ENCODE measurements at regions not wholly inside any gene's neighbourhood (a gene's known extent, or its start where the extent isn't known, plus 50 kb on each side); places are given as distances from the start of the nearest gene placed in this dataset.
"Not testable (repeated sequence)": the region's sequence is repeated elsewhere in the genome, so short reads cannot be mapped to it uniquely, and the experiment has no call there.

DNA sequence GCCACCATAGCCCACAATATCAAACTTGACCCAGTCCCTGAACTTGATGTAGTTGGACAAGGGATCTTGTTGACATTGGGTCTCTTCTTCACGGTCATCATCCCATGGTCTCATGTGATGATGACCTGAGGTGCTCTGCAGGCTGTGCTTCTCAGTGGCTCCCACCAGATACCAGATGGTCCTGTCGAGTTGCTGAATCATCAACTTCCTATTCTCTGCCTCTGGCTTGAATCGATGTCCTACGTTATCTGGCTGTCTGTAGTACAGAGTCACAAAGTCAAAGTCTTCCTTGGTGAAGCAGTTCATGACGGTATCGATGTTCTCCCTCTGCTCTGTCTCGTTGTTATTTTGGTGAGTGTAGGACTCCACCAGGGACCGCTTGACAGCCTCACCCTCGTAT is 145.7 kb upstream of the ALDH3B2 start:
- H3K4me1 ChIP-seq = no peaks in the 10 kb centered on the region
- DNase-seq = no peak
- H3K36me3 ChIP-seq = no peaks in the 10 kb centered on the region
- TF ChIP-seq CTCF (IDR thresholded peaks at IDR 0.05) (no peak), POLR2A (IDR thresholded peaks at IDR 0.05) (no peak)
- H3K4me3 ChIP-seq = no peak overlapping the region
- H3K27me3 ChIP-seq = no peaks in the 10 kb centered on the region
- no peaks in the 10 kb centered on the region for H3K9me3 ChIP-seq
- H3K27ac ChIP-seq = no peak overlapping the region

GRCh38 chr11:67817558-67817957 is 143.1 kb upstream of the ALDH3B2 start:
- not testable (repeated sequence) for H3K4me1 ChIP-seq, H3K36me3 ChIP-seq, H3K4me3 ChIP-seq, H3K27ac ChIP-seq, H3K27me3 ChIP-seq, DNase-seq, H3K9me3 ChIP-seq

- not testable (repeated sequence) for H3K27me3 ChIP-seq, H3K9me3 ChIP-seq, H3K27ac ChIP-seq, H3K4me3 ChIP-seq, DNase-seq, H3K36me3 ChIP-seq
- peaks cover 0 to 11% (median 0%) of the 10 kb centered on the region in 4 donors for H3K4me1 ChIP-seq
These were observed 134.9 kb upstream of the ALDH3B2 start for GRCh38 chr11:67809301-67809700.

DNA sequence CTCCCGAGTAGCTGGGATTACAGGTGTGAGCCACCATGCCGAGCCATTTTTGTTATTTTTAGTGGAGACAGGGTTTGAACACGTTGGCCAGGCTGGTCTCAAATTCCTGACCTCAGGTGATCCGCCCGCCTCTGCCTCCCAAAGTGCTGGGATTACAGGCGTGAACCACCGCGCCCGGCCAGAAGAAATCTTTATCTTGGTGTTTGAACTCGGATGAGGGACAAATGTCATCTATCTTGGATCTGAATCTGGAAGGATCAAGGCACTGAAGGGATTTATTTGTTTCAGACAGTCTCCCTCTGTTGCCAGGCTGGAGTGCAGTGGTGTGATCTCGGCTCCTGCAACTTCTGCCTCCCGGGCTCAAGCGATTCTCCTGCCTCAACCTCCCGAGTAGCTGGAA is 133.5 kb upstream of the ALDH3B2 start:
- peaks cover 0 to 11% (median 0%) of the 10 kb centered on the region in 4 donors for H3K4me1 ChIP-seq
- not testable (repeated sequence) for H3K27me3 ChIP-seq, DNase-seq, H3K4me3 ChIP-seq, H3K27ac ChIP-seq, H3K9me3 ChIP-seq, H3K36me3 ChIP-seq

DNA sequence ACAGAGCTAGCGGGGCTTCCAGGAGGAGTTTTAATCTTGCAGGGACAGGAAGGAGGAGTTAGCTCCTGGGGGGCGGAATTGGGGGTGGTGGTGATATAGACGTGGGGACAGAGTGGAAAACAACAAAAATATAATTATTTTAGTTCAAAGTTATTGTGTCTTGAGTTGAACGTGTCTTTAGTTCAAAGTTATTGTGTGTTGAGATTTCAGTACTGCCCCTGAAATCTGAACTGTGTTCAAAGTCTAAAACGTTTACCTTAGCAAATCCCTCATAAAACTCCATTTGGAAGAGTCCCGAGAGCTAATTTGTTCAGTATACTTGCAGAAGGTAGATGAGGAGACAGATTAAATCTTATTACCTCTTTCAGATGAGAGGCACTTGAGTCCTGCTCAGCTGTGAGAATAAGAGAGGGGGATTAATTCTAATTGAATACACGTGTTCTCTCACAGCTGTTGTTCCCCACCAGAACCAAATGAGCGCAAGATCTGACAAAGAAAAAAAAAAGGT is 132.4 kb upstream of the ALDH3B2 start:
- H3K4me3 ChIP-seq = peak overlapping the region in 2 of 4 donors; percentile 65 to 89
- not testable (repeated sequence) for DNase-seq

DNA sequence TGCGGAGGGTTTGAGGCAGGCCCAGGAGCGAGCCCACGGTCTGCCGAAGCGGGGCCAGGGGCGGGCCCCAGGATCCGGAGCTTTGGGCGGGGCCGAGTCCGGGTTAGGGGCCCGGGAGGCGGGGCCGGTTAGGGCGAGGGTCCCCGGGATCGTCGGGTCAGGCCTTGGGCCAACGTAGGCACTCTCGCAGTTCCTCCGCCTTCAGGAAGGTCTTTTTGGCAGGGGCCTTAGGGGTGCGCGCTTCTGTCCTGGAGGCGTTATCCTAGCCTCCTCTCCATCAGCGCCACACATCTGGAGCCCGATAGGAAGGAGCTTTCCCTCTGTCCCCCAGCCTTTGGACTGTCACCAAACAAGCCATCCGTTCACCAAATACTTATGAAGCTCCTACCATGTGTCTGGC is 131.8 kb upstream of the ALDH3B2 start:
- DNase-seq = not testable (repeated sequence)

More for the DNA sequence above, 132.4 kb upstream of the ALDH3B2 start:
- H3K27ac ChIP-seq = peak overlapping the region in 3 of 4 donors; percentile 89 to 91 (median 91)
- peaks cover 0 to 11% (median 0%) of the 10 kb centered on the region in 4 donors for H3K4me1 ChIP-seq
- H3K9me3 ChIP-seq, H3K36me3 ChIP-seq, H3K27me3 ChIP-seq: not testable (repeated sequence)

DNA sequence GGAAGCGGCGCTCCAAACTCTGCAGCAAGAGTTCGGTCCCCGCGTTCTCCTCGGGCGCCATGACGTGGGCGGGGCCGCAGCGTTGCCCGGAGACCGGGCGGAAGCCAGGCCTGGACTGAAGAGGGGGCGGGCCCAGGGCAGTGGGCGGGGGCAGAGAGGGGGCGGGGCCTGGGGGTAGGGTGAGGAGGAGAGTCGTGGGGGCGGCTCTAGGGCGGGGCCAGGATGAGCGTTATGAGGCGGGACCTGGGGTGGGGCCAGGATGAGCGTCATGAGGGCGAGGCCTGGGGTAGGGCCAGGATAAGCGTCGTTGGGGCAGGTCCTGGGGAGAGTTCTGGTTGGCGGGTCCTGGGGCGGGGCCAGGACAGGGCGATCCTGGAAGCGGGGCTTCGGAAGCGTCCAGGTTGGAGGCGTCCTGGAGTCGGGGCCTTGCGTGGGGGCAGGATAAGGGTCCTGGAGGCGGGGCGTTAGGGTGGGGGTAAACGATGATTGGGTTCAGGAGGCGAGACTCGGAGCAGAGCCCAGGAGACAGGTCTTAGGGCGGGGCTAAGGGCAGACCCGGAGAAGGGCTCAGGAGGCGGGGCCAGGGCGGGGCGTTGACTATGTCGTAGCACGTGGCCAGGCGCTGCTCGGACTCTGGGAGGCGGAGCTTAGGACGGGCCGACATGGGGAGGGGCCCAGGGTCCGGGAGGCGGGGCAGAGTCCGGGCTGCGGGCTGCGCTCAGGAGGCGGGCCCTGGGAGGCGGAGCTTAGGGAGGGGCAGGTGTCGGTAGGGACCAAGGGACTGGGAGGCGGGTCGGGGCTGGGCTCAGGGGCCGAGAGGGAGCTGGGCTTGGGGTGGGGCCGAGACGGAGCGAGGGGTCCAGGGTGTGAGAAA is 131.1 kb upstream of the ALDH3B2 start:
- Histone ChIP-seq H3K27ac (peak overlapping the region; percentile 88 to 91 (median 90)), H3K4me3 (peak overlapping the region; percentile 68 to 89 (median 75)), H3K4me1 (peaks cover 0 to 11% (median 0%) of the 10 kb centered on the region in 4 donors)
- H3K27me3 ChIP-seq, H3K9me3 ChIP-seq, H3K36me3 ChIP-seq: not testable (repeated sequence)
- peak in 1 of 2 donors; percentile 52 for TF ChIP-seq POLR2A (IDR thresholded peaks at IDR 0.05)
- DNase-seq = peak; percentile 99 to 100 (median 99)

More for the DNA sequence above, 131.8 kb upstream of the ALDH3B2 start:
- not testable (repeated sequence) for H3K36me3 ChIP-seq, H3K9me3 ChIP-seq, H3K27me3 ChIP-seq
- peak overlapping the region; percentile 88 to 91 (median 90) for H3K27ac ChIP-seq
- peaks cover 0 to 11% (median 0%) of the 10 kb centered on the region in 4 donors for H3K4me1 ChIP-seq
- peak overlapping the region; percentile 65 to 89 (median 74) for H3K4me3 ChIP-seq

GRCh38 chr11:67804435-67805252 is 130.2 kb upstream of the ALDH3B2 start:
- Histone ChIP-seq H3K4me1 (peaks cover 0 to 11% (median 0%) of the 10 kb centered on the region in 4 donors), H3K27ac (peak overlapping the region; percentile 10 to 89 (median 68)), H3K4me3 (peak overlapping the region; percentile 68 to 89 (median 75))
- not testable (repeated sequence) for H3K27me3 ChIP-seq, DNase-seq, H3K9me3 ChIP-seq, H3K36me3 ChIP-seq

GRCh38 chr11:67803519-67803918 is 129.1 kb upstream of the ALDH3B2 start:
- not testable (repeated sequence) for H3K27me3 ChIP-seq, H3K36me3 ChIP-seq, H3K9me3 ChIP-seq, H3K27ac ChIP-seq, H3K4me3 ChIP-seq, DNase-seq
- peaks cover 0 to 11% (median 0%) of the 10 kb centered on the region in 4 donors for H3K4me1 ChIP-seq

- peaks cover 0 to 11% (median 0%) of the 10 kb centered on the region in 4 donors for H3K4me1 ChIP-seq
- H3K9me3 ChIP-seq, H3K27me3 ChIP-seq, H3K4me3 ChIP-seq, DNase-seq, H3K36me3 ChIP-seq, H3K27ac ChIP-seq: not testable (repeated sequence)
These were observed 128.6 kb upstream of the ALDH3B2 start for GRCh38 chr11:67803055-67803454.

DNA sequence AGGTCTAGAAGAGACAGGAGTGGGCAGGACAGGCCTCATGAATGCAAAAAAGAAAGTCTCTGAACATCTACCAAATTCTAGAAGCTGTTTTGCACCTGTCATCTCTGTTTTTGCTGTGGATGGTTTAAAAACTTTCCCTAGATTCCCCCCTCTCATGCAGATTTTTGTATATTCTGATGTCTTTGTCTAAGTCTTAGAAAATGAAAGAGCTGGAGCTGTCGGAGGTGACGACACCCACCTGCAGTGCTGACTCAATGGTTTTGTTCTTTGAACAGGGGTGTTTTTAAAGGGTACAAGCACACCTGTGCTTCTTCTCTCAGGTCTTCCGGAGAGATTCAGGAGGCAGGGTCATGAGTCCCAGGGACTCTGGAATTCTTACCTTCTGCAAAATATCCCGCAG is 128.2 kb upstream of the ALDH3B2 start:
- peaks cover 0 to 11% (median 0%) of the 10 kb centered on the region in 4 donors for H3K4me1 ChIP-seq
- H3K27me3 ChIP-seq, H3K36me3 ChIP-seq, H3K9me3 ChIP-seq, DNase-seq, H3K4me3 ChIP-seq, H3K27ac ChIP-seq: not testable (repeated sequence)

DNA sequence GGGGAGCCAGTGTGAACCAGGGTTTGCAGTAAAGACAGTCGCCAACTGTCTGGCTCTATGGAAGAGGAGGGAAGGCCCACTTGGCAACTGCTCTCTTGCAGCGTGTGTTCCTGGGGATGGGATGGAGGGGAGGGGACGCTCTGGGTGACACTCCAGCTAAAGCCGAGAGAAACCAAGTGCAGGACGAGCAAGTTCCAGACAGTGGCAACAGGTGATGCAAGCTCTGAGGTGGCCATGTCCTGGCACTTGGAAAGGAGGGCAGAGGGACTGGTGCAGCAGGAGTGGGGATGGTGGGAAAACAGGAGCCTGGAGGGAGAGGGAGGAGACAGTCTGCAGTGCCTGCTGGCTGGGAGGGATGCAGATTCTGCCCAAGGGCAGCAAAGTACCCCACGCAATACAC is 127.0 kb upstream of the ALDH3B2 start:
- not testable (repeated sequence) for H3K27me3 ChIP-seq, DNase-seq, H3K27ac ChIP-seq, H3K9me3 ChIP-seq, H3K4me3 ChIP-seq, H3K36me3 ChIP-seq, H3K4me1 ChIP-seq

GRCh38 chr11:67800591-67800990 is 126.2 kb upstream of the ALDH3B2 start:
- H3K27ac ChIP-seq, H3K27me3 ChIP-seq, H3K36me3 ChIP-seq, H3K4me3 ChIP-seq, H3K9me3 ChIP-seq, H3K4me1 ChIP-seq, DNase-seq: not testable (repeated sequence)

All from Peyer's patch (tissue), 4 donors.